Endothelial cell of umbilical vein (primary cell): ENCODE measurements at regions not wholly inside any gene's neighbourhood (a gene's known extent, or its start where the extent isn't known, plus 50 kb on each side); places are given as distances from the start of the nearest gene placed in this dataset.

Experiments used
- EZH2 ChIP-seq: IDR thresholded peaks from 2 replicates; pipeline ENCODE4 v1.6.1; 2012; ENCODE audit warnings: borderline replicate concordance, low read depth, mild to moderate bottlenecking, moderate library complexity, low read length, inconsistent platforms; ENCODE audit not compliant: severe bottlenecking
- FOS ChIP-seq: IDR thresholded peaks from 2 replicates; pipeline ENCODE4 v1.6.1; 2011; ENCODE audit warnings: mild to moderate bottlenecking, low read length, moderate library complexity, borderline replicate concordance; ENCODE audit not compliant: insufficient read depth
- GATA2 ChIP-seq: IDR thresholded peaks from 2 replicates; pipeline ENCODE4 v1.7.0; 2011; ENCODE audit warnings: low read depth, mild to moderate bottlenecking, moderate library complexity, mixed read lengths, low read length; ENCODE audit not compliant: insufficient read length, insufficient read depth
- JUN ChIP-seq: IDR thresholded peaks from 2 replicates; pipeline ENCODE4 v1.6.1; 2011; ENCODE audit warnings: borderline replicate concordance, low read depth; ENCODE audit not compliant: insufficient read length, insufficient read depth
- MYC ChIP-seq: IDR thresholded peaks from one replicate; pipeline ENCODE4 v1.6.1; 2011; ENCODE audit warnings: mild to moderate bottlenecking, low read depth, low read length
- POLR2A ChIP-seq: IDR thresholded peaks from 2 replicates; pipeline ENCODE4 v1.6.1; 2012; ENCODE audit warnings: low read depth, mild to moderate bottlenecking, control low read depth, low read length
- POLR2AphosphoS5 ChIP-seq: IDR thresholded peaks from 2 replicates; pipeline ENCODE4 v1.6.1; 2012; ENCODE audit warnings: low read depth, mild to moderate bottlenecking, control low read depth, low read length, moderate library complexity; ENCODE audit not compliant: insufficient read depth
- TF ChIP-seq, protein P1 (sequence below), 2 donors: IDR thresholded peaks; 1 replicate in 1 of 2; 2 replicates in 1 of 2; pipeline ENCODE4 v1.5.1; 2011; ENCODE audit warnings: low read length in 2 of 2, mild to moderate bottlenecking in 2 of 2, moderate library complexity in 2 of 2, control low read depth in 1 of 2, inconsistent platforms in 1 of 2, low read depth in 1 of 2; ENCODE audit not compliant: insufficient read depth in 1 of 2; ENCODE audit errors: extremely low read depth in 1 of 2
- TF ChIP-seq, protein P2 (sequence below): IDR thresholded peaks from 2 replicates; pipeline ENCODE4 v1.6.1; 2011; ENCODE audit not compliant: insufficient read depth, insufficient read length

DNA sequence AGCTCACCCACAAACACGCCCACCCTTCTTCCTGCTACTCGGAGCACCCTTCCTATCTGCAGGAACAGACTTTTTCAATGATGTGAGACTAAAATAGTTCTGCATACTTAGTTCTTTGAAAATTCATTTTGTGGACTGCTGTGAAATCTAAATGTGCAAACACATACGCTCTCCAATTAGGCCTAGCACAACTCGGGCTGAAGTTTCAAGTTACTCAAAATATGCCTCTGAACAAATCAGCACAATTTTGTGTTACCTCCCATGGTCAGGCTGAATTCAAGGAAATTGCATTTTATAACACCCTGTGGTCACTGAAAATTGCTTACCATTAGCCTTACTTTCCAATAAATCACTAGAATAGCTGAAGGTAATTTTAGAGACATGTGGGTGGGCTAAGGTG is 323.8 kb upstream of the ADCY2 start:
- TF ChIP-seq, protein P1, sequence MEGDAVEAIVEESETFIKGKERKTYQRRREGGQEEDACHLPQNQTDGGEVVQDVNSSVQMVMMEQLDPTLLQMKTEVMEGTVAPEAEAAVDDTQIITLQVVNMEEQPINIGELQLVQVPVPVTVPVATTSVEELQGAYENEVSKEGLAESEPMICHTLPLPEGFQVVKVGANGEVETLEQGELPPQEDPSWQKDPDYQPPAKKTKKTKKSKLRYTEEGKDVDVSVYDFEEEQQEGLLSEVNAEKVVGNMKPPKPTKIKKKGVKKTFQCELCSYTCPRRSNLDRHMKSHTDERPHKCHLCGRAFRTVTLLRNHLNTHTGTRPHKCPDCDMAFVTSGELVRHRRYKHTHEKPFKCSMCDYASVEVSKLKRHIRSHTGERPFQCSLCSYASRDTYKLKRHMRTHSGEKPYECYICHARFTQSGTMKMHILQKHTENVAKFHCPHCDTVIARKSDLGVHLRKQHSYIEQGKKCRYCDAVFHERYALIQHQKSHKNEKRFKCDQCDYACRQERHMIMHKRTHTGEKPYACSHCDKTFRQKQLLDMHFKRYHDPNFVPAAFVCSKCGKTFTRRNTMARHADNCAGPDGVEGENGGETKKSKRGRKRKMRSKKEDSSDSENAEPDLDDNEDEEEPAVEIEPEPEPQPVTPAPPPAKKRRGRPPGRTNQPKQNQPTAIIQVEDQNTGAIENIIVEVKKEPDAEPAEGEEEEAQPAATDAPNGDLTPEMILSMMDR (IDR thresholded peaks at IDR 0.05; ENCODE audit: extremely low read depth in 1 of 2, insufficient read depth in 1 of 2, low read depth in 1 of 2, low read length in 2 of 2): no peak
- TF ChIP-seq POLR2A: no peak
- TF ChIP-seq, protein P2, sequence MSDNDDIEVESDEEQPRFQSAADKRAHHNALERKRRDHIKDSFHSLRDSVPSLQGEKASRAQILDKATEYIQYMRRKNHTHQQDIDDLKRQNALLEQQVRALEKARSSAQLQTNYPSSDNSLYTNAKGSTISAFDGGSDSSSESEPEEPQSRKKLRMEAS: no peak
- no peak for TF ChIP-seq EZH2
- TF ChIP-seq POLR2AphosphoS5: no peak
- no peak for TF ChIP-seq GATA2
- TF ChIP-seq FOS: no peak
- no peak for TF ChIP-seq JUN
- TF ChIP-seq MYC: no peak
